ENCODE measurements at regions not wholly inside any gene's neighbourhood (a gene's known extent, or its start where the extent isn't known, plus 50 kb on each side); places are given as distances from the start of the nearest gene placed in this dataset.
"Not testable (repeated sequence)": the region's sequence is repeated elsewhere in the genome, so short reads cannot be mapped to it uniquely, and the experiment has no call there.

- no peak for TF ChIP-seq CTCF (conservative IDR thresholded peaks at IDR 0.05; ENCODE audit: low read depth, low read length)
- no peak for DNase-seq (ENCODE audit: low read depth)
- no peak overlapping the region for H3K4me3 ChIP-seq (ENCODE audit: low read depth, low read length)
Measured at GRCh38 chr5:12883395-12883794, 979.1 kb upstream of the CTNND2 start.

GRCh38 chr5:12876541-12877298, 972.5 kb upstream of the CTNND2 start:
- H3K4me3 ChIP-seq (ENCODE audit: low read depth, low read length), result no peak overlapping the region
- no peak for TF ChIP-seq CTCF (conservative IDR thresholded peaks at IDR 0.05; ENCODE audit: low read depth, low read length)
- no peak for DNase-seq (ENCODE audit: low read depth)

- no peak for TF ChIP-seq CTCF (conservative IDR thresholded peaks at IDR 0.05; ENCODE audit: low read depth, low read length)
- H3K4me3 ChIP-seq (ENCODE audit: low read depth, low read length), result no peak overlapping the region
- DNase-seq (ENCODE audit: low read depth), result no peak
Measured at GRCh38 chr5:12870872-12871539, 966.8 kb upstream of the CTNND2 start.

DNA sequence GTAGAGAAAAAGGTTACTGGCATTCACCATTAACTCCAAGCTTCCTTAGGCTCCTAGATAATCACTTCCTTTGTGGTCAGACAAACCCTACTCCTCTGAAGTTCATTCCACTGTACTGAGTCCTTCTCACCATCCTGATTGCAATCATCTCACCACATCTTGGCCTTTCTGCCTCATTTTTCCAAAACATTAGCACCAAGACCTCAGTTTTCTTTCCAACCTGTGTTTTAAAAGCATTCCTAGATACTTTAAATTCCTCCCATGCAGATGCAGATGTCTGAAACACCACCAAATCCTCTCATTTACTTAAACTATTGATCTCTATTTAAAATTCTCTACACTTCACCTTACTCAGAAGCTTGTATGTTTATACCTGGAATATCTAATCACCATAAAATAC, 961.3 kb upstream of the CTNND2 start:
- no peak for TF ChIP-seq CTCF (conservative IDR thresholded peaks at IDR 0.05; ENCODE audit: low read depth, low read length)
- peak; percentile 4 for DNase-seq (ENCODE audit: low read depth)
- no peak overlapping the region for H3K4me3 ChIP-seq (ENCODE audit: low read depth, low read length)

DNA sequence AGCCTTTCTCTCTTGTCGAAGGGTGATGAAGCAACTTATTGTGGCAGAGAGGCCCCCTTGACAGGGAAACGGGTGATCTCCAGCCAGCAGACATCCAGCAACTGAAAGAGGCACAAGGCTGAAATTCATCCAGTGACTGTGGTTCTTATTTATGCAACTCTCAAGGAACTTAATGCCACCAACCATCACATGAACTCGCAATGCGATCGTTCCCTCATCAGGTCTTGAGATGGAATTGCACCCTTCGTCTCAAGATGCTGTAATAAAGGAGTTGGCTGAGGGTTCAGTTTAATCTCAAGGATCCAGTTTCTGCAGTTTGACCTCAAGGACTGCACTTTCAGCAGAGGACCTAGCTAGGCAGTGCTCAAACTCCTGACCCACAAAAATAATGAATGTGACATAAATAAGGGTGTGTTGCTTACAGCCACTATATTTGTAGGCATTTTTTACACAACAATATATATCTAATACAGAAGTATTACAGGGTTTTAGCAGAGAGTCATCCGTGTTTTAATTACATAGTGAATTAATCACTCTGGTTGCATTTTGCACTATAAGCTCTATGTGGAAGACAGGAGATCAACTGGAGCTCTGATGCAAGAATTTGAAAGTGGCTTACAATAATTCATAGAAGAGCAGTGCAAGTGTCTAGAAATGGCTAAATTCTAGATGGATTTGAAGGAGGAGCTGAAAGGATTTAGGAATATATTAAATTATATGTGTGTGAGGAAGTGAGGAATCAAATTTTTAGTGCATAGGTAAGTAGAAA, 957.8 kb upstream of the CTNND2 start:
- no peak overlapping the region for H3K4me3 ChIP-seq (ENCODE audit: low read depth, low read length)

GRCh38 chr5:12856105-12856504, 951.9 kb upstream of the CTNND2 start:
- H3K4me3 ChIP-seq (ENCODE audit: low read depth, low read length); DNase-seq (ENCODE audit: low read depth): not testable (repeated sequence)

More for the DNA sequence above, 957.8 kb upstream of the CTNND2 start:
- DNase-seq (ENCODE audit: low read depth), result no peak
- TF ChIP-seq CTCF (conservative IDR thresholded peaks at IDR 0.05; ENCODE audit: low read depth, low read length), result no peak

GRCh38 chr5:12854386-12854785, 950.1 kb upstream of the CTNND2 start:
- no peak overlapping the region for H3K4me3 ChIP-seq (ENCODE audit: low read depth, low read length)
- no peak for TF ChIP-seq CTCF (conservative IDR thresholded peaks at IDR 0.05; ENCODE audit: low read depth, low read length)
- DNase-seq (ENCODE audit: low read depth), result no peak
